ENCODE measurements at regions not wholly inside any gene's neighbourhood (a gene's known extent, or its start where the extent isn't known, plus 50 kb on each side); places are given as distances from the start of the nearest gene placed in this dataset.

GRCh38 chr13:60332682-60333081 lies 64.3 kb upstream of the TDRD3 start:
- Histone ChIP-seq H3K4ac (ENCODE audit: low read depth, low read length) (no peak overlapping the region), H3K27ac (ENCODE audit: low read depth, low read length) (no peak overlapping the region), H3K36me3 (ENCODE audit: control insufficient read depth, insufficient read depth, low read length) (no peaks in the 10 kb centered on the region), H3K9ac (ENCODE audit: low read length) (no peak overlapping the region), H3K18ac (ENCODE audit: low read length) (no peak overlapping the region), H3K79me1 (ENCODE audit: low read length) (no peaks in the 10 kb centered on the region), H2BK120ac (ENCODE audit: low read depth, low read length) (no peak overlapping the region), H3K56ac (ENCODE audit: low read length) (no peak overlapping the region), H2AK5ac (ENCODE audit: low read length) (no peak overlapping the region), H3K79me2 (ENCODE audit: control insufficient read depth, insufficient read depth, low read length) (no peaks in the 10 kb centered on the region), H2BK15ac (replicated peaks; ENCODE audit: low read depth) (no peak overlapping the region), H4K8ac (ENCODE audit: low read depth, low read length) (no peak overlapping the region), H3K4me2 (ENCODE audit: low read length) (no peak overlapping the region), H2BK5ac (ENCODE audit: low read length) (peak overlapping the region; percentile 57), H4K5ac (ENCODE audit: low read length) (no peak overlapping the region), H3K23ac (ENCODE audit: low read length) (no peak overlapping the region), H3K27me3 (ENCODE audit: insufficient read depth, low read length, poor library complexity) (no peaks in the 10 kb centered on the region), H3K4me1 (ENCODE audit: control insufficient read depth, low read depth, low read length) (peaks cover 5% of the 10 kb centered on the region), H3K4me3 (ENCODE audit: low read length) (no peak overlapping the region)
- DNase-seq = no peak
- no CpG with 5 or more reads among the region's 1 CpG for WGBS (ENCODE audit: extremely low coverage, insufficient coverage, low lambda C conversion rate)

- H2BK15ac ChIP-seq (replicated peaks; ENCODE audit: low read depth) = peak overlapping the region; percentile 92
- H3K4me1 ChIP-seq (ENCODE audit: control insufficient read depth, low read depth, low read length) = peaks cover 5% of the 10 kb centered on the region
- no peaks in the 10 kb centered on the region for H3K27me3 ChIP-seq (ENCODE audit: insufficient read depth, low read length, poor library complexity)
- H3K9ac ChIP-seq (ENCODE audit: low read length) = no peak overlapping the region
- H3K4me3 ChIP-seq (ENCODE audit: low read length) = no peak overlapping the region
- no CpG with 5 or more reads among the region's 1 CpG for WGBS (ENCODE audit: extremely low coverage, insufficient coverage, low lambda C conversion rate)
- no peak overlapping the region for H4K8ac ChIP-seq (ENCODE audit: low read depth, low read length)
- no peak overlapping the region for H4K5ac ChIP-seq (ENCODE audit: low read length)
- H3K79me2 ChIP-seq (ENCODE audit: control insufficient read depth, insufficient read depth, low read length) = no peaks in the 10 kb centered on the region
- no peak for DNase-seq
- no peak overlapping the region for H3K23ac ChIP-seq (ENCODE audit: low read length)
- H2AK5ac ChIP-seq (ENCODE audit: low read length) = no peak overlapping the region
- H3K79me1 ChIP-seq (ENCODE audit: low read length) = no peaks in the 10 kb centered on the region
- H2BK120ac ChIP-seq (ENCODE audit: low read depth, low read length) = no peak overlapping the region
- H3K36me3 ChIP-seq (ENCODE audit: control insufficient read depth, insufficient read depth, low read length) = no peaks in the 10 kb centered on the region
- no peak overlapping the region for H2BK5ac ChIP-seq (ENCODE audit: low read length)
- H3K4ac ChIP-seq (ENCODE audit: low read depth, low read length) = no peak overlapping the region
- no peak overlapping the region for H3K27ac ChIP-seq (ENCODE audit: low read depth, low read length)
- H3K18ac ChIP-seq (ENCODE audit: low read length) = no peak overlapping the region
- H3K56ac ChIP-seq (ENCODE audit: low read length) = no peak overlapping the region
- no peak overlapping the region for H3K4me2 ChIP-seq (ENCODE audit: low read length)
Observed at GRCh38 chr13:60334310-60334709, 62.7 kb upstream of the TDRD3 start.

GRCh38 chr13:60335531-60335930 lies 61.5 kb upstream of the TDRD3 start:
- H2BK15ac ChIP-seq (replicated peaks; ENCODE audit: low read depth) = no peak overlapping the region
- no peak overlapping the region for H3K18ac ChIP-seq (ENCODE audit: low read length)
- no peaks in the 10 kb centered on the region for H3K36me3 ChIP-seq (ENCODE audit: control insufficient read depth, insufficient read depth, low read length)
- H3K4ac ChIP-seq (ENCODE audit: low read depth, low read length) = no peak overlapping the region
- H2BK120ac ChIP-seq (ENCODE audit: low read depth, low read length) = no peak overlapping the region
- no peak overlapping the region for H3K4me2 ChIP-seq (ENCODE audit: low read length)
- H3K4me3 ChIP-seq (ENCODE audit: low read length) = no peak overlapping the region
- peak; percentile 25 for DNase-seq
- no peaks in the 10 kb centered on the region for H3K79me1 ChIP-seq (ENCODE audit: low read length)
- no peak overlapping the region for H4K8ac ChIP-seq (ENCODE audit: low read depth, low read length)
- H4K5ac ChIP-seq (ENCODE audit: low read length) = no peak overlapping the region
- H3K9ac ChIP-seq (ENCODE audit: low read length) = no peak overlapping the region
- H3K27me3 ChIP-seq (ENCODE audit: insufficient read depth, low read length, poor library complexity) = no peaks in the 10 kb centered on the region
- H3K56ac ChIP-seq (ENCODE audit: low read length) = no peak overlapping the region
- no peak overlapping the region for H2AK5ac ChIP-seq (ENCODE audit: low read length)
- no peak overlapping the region for H3K27ac ChIP-seq (ENCODE audit: low read depth, low read length)
- H2BK5ac ChIP-seq (ENCODE audit: low read length) = no peak overlapping the region
- H3K4me1 ChIP-seq (ENCODE audit: control insufficient read depth, low read depth, low read length) = peaks cover 5% of the 10 kb centered on the region
- WGBS (ENCODE audit: extremely low coverage, insufficient coverage, low lambda C conversion rate) = no CpG with 5 or more reads among the region's 1 CpG
- no peaks in the 10 kb centered on the region for H3K79me2 ChIP-seq (ENCODE audit: control insufficient read depth, insufficient read depth, low read length)
- no peak overlapping the region for H3K23ac ChIP-seq (ENCODE audit: low read length)

GRCh38 chr13:60338754-60339153 lies 58.3 kb upstream of the TDRD3 start:
- H4K8ac ChIP-seq (ENCODE audit: low read depth, low read length) = no peak overlapping the region
- no peaks in the 10 kb centered on the region for H3K27me3 ChIP-seq (ENCODE audit: insufficient read depth, low read length, poor library complexity)
- H3K4me3 ChIP-seq (ENCODE audit: low read length) = no peak overlapping the region
- no peak overlapping the region for H3K23ac ChIP-seq (ENCODE audit: low read length)
- no peak overlapping the region for H3K56ac ChIP-seq (ENCODE audit: low read length)
- H2BK120ac ChIP-seq (ENCODE audit: low read depth, low read length) = no peak overlapping the region
- H3K4ac ChIP-seq (ENCODE audit: low read depth, low read length) = no peak overlapping the region
- no peak overlapping the region for H4K5ac ChIP-seq (ENCODE audit: low read length)
- no peaks in the 10 kb centered on the region for H3K79me1 ChIP-seq (ENCODE audit: low read length)
- no peak overlapping the region for H3K27ac ChIP-seq (ENCODE audit: low read depth, low read length)
- H3K4me1 ChIP-seq (ENCODE audit: control insufficient read depth, low read depth, low read length) = no peaks in the 10 kb centered on the region
- H3K4me2 ChIP-seq (ENCODE audit: low read length) = no peak overlapping the region
- no peak for DNase-seq
- no peak overlapping the region for H2BK15ac ChIP-seq (replicated peaks; ENCODE audit: low read depth)
- no peak overlapping the region for H3K18ac ChIP-seq (ENCODE audit: low read length)
- H3K36me3 ChIP-seq (ENCODE audit: control insufficient read depth, insufficient read depth, low read length) = no peaks in the 10 kb centered on the region
- no peaks in the 10 kb centered on the region for H3K79me2 ChIP-seq (ENCODE audit: control insufficient read depth, insufficient read depth, low read length)
- no peak overlapping the region for H2BK5ac ChIP-seq (ENCODE audit: low read length)
- H2AK5ac ChIP-seq (ENCODE audit: low read length) = no peak overlapping the region
- H3K9ac ChIP-seq (ENCODE audit: low read length) = no peak overlapping the region
- no CpG with 5 or more reads among the region's 2 CpGs for WGBS (ENCODE audit: extremely low coverage, insufficient coverage, low lambda C conversion rate)

- Histone ChIP-seq H4K5ac (ENCODE audit: low read length) (no peak overlapping the region), H2BK15ac (replicated peaks; ENCODE audit: low read depth) (no peak overlapping the region), H2BK120ac (ENCODE audit: low read depth, low read length) (no peak overlapping the region), H3K79me1 (ENCODE audit: low read length) (no peaks in the 10 kb centered on the region), H3K27me3 (ENCODE audit: insufficient read depth, low read length, poor library complexity) (no peaks in the 10 kb centered on the region), H3K4me3 (ENCODE audit: low read length) (no peak overlapping the region), H2BK5ac (ENCODE audit: low read length) (no peak overlapping the region), H2AK5ac (ENCODE audit: low read length) (no peak overlapping the region), H3K18ac (ENCODE audit: low read length) (no peak overlapping the region), H3K56ac (ENCODE audit: low read length) (no peak overlapping the region), H3K79me2 (ENCODE audit: control insufficient read depth, insufficient read depth, low read length) (no peaks in the 10 kb centered on the region), H3K4ac (ENCODE audit: low read depth, low read length) (no peak overlapping the region), H3K9ac (ENCODE audit: low read length) (no peak overlapping the region), H3K4me1 (ENCODE audit: control insufficient read depth, low read depth, low read length) (no peaks in the 10 kb centered on the region), H3K4me2 (ENCODE audit: low read length) (no peak overlapping the region), H3K23ac (ENCODE audit: low read length) (no peak overlapping the region), H3K27ac (ENCODE audit: low read depth, low read length) (no peak overlapping the region), H4K8ac (ENCODE audit: low read depth, low read length) (no peak overlapping the region), H3K36me3 (ENCODE audit: control insufficient read depth, insufficient read depth, low read length) (no peaks in the 10 kb centered on the region)
- WGBS (ENCODE audit: extremely low coverage, insufficient coverage, low lambda C conversion rate) = no CpG with 5 or more reads among the region's 1 CpG
- no peak for DNase-seq
Observed at GRCh38 chr13:60343978-60344377, 53.0 kb upstream of the TDRD3 start.

GRCh38 chr13:60347174-60347573 lies 49.8 kb upstream of the TDRD3 start:
- Histone ChIP-seq H3K79me1 (ENCODE audit: low read length) (no peaks in the 10 kb centered on the region), H3K4me3 (ENCODE audit: low read length) (no peak overlapping the region), H3K36me3 (ENCODE audit: control insufficient read depth, insufficient read depth, low read length) (no peaks in the 10 kb centered on the region), H3K4me2 (ENCODE audit: low read length) (no peak overlapping the region), H3K9ac (ENCODE audit: low read length) (no peak overlapping the region), H2AK5ac (ENCODE audit: low read length) (no peak overlapping the region), H3K4me1 (ENCODE audit: control insufficient read depth, low read depth, low read length) (no peaks in the 10 kb centered on the region), H3K56ac (ENCODE audit: low read length) (no peak overlapping the region), H3K18ac (ENCODE audit: low read length) (no peak overlapping the region), H4K5ac (ENCODE audit: low read length) (no peak overlapping the region), H2BK120ac (ENCODE audit: low read depth, low read length) (no peak overlapping the region), H3K27me3 (ENCODE audit: insufficient read depth, low read length, poor library complexity) (no peaks in the 10 kb centered on the region), H3K4ac (ENCODE audit: low read depth, low read length) (no peak overlapping the region), H2BK5ac (ENCODE audit: low read length) (no peak overlapping the region), H2BK15ac (replicated peaks; ENCODE audit: low read depth) (no peak overlapping the region), H3K23ac (ENCODE audit: low read length) (no peak overlapping the region), H4K8ac (ENCODE audit: low read depth, low read length) (no peak overlapping the region), H3K79me2 (ENCODE audit: control insufficient read depth, insufficient read depth, low read length) (no peaks in the 10 kb centered on the region), H3K27ac (ENCODE audit: low read depth, low read length) (no peak overlapping the region)
- no peak for DNase-seq
- no CpG with 5 or more reads among the region's 3 CpGs for WGBS (ENCODE audit: extremely low coverage, insufficient coverage, low lambda C conversion rate)

Data from mesendoderm (in vitro differentiated cells).